ENCODE measurements at regions not wholly inside any gene's neighbourhood (a gene's known extent, or its start where the extent isn't known, plus 50 kb on each side); places are given as distances from the start of the nearest gene placed in this dataset.

GRCh38 chr2:792687-793086 lies 115.5 kb upstream of the TMEM18 start:
- TF ChIP-seq POLR2A (IDR thresholded peaks at IDR 0.05) (no peak), CTCF (IDR thresholded peaks at IDR 0.05) (no peak)
